NCI-H510A (cell line): ENCODE measurements at regions not wholly inside any gene's neighbourhood (a gene's known extent, or its start where the extent isn't known, plus 50 kb on each side); places are given as distances from the start of the nearest gene placed in this dataset.
A peak's percentile ranks its signal among the peaks of the same experiment; 100 is the strongest.
"Not testable (repeated sequence)": the region's sequence is repeated elsewhere in the genome, so short reads cannot be mapped to it uniquely, and the experiment has no call there.

Experiments used
- DNase-seq: peaks from one replicate; lab custom pipeline; 2025; lab: John Stamatoyannopoulos, UW

- DNase-seq: peak; percentile 64
These were observed 103.6 kb downstream of the OTOL1 start for GRCh38 chr3:161600173-161600572.

DNA sequence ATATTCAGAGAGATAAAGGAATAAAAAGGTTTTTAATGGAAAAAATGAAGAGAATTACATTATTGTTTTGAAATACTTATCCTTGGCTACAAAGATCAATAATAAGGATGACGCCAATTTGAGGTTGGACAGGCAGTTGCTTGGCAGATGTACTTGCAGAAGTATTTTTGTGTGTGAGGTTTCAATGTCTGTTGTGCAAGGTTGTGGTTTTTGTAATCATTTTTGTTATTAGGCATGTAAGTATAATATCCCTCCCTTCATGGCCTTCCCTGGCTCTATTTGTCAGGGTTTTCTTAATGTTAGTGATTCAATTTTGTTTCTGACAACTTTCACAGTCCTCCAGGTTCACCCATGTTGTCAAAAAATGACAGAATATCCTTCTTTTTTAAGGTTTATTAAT, 105.9 kb downstream of the OTOL1 start:
- no peak for DNase-seq

- DNase-seq: no peak
These were observed 106.3 kb downstream of the OTOL1 start for GRCh38 chr3:161602918-161603317.

DNA sequence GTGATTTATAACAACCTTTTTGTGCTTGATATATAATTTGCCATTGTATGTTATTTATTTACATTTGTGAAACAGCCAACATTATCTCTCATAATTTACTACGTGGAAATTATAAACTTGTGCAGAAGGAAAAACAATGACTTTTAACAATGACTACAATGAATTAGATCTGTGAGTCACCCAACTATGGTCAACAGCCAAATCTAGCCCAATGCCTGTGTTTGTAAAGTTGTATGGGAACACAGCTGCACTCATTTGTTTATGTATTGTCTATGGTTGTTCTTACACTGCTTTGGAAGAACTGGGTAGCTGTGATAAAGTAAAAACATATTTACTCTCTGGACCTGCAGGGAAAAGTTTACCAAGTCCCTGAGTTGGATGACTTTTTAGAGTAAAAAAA, 110.4 kb downstream of the OTOL1 start:
- no peak for DNase-seq

DNA sequence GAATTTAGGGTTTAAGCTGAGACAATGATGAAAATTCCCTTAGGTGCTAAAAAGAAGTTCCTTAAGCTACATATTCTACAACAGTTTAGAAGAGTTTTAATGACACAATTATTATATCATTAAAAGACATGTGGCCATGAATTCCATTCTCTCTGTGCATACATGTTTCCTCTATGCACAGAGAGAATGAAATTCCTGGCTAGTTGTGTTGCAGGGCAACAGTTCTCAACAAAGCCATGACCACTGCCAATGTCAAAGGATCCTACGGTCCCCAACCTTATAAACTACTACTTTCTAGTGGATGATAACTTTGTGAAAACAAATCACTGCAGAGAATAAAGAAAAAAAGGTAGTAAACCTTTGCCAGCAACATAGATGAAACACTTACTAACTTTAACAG, 122.7 kb downstream of the OTOL1 start:
- DNase-seq: no peak

DNA sequence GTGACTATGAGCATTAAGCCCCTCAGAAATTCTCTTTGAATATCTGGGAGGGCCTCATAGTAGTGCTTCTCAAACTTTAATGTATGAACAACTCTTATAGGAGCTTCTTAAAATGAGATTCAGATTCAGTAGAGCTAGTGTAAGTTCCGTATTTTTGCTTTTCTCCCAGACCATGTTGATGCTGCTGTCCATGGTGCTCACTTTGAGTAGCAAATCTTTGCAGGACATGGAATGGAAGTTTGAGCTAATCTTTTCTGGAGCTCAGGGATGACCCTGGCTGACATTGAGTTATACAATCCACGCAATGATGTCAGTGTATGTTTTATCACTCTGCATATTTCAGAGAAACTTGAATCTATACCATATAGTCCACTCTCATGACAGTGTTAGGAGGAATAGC, 134.2 kb downstream of the OTOL1 start:
- DNase-seq: no peak

GRCh38 chr3:161631536-161631935, 134.9 kb downstream of the OTOL1 start:
- DNase-seq: no peak

DNA sequence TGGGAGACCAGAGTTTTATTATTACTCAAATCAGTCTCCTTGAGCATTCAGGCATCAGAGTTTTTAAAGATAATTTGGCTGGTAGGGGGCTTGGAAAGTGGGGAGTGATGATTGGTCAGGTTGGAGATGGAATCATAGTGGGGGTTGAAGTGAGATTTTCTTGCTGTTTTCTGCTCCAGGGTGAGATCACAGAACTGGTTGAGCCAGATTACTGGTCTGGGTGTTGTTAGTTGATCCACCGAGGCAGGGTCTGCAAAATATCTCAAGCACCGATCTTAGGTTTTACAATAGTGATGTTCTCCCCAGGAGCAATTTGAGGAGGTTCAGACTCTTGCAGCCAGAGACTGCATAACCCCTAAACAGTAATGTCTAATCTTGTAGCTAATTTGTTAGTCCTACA, 141.0 kb downstream of the OTOL1 start:
- no peak for DNase-seq

- not testable (repeated sequence) for DNase-seq
These were observed 142.5 kb downstream of the OTOL1 start for GRCh38 chr3:161639095-161639494.

DNA sequence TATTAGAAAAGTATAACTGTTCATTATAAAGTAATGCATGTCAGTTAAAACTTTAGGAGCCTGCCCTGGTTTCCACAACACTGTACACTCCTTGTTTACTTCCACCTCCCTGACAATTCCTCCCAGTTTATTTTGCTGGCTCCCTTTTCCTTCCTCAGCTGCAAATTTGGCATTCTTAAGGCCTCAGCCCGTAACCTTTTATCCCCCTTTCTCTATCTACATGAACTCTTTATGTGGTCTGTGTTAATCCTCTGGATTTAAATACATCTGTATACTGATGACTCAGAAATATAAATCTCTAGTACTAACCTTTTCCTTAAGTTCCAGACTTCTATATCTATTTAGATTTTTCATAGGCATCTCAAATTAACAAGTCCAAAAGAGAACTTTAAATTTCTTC, 143.6 kb downstream of the OTOL1 start:
- no peak for DNase-seq

- DNase-seq: no peak
These were observed 144.7 kb downstream of the OTOL1 start for GRCh38 chr3:161641287-161641686.

DNA sequence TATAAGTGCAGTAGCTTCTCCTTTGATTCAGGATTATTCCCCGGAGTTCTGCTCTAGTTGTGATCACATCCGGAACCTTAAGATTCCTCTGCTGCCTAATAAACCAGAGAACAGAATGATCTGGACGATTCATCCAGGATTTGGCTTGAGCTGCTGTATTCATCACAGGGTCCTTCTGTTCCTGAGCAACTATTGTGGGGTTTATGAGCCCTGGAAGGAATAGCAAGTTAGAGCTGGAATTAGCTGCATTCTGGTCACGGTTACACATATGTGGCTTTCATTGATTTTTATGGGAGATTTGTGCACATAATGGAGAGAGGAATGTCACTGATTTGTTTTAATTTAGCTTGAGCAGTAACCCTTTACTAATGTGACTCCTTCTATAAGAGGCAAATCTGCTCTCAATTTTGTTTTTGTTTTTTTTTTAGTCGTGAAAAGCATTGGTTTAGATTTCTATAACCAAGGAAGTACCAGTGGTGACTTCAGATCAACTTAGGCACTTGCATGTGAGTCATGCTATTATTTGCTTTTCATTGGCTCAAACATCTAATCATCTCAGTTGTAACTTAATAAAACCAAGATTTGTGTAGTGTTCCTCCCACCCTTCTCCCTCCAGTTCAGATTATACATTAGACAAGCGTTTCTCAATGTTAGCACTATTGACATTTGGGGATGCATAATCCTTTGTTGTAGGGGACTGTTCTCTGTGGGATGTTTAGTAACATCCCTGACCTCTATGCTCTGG, 148.5 kb downstream of the OTOL1 start:
- no peak for DNase-seq

DNA sequence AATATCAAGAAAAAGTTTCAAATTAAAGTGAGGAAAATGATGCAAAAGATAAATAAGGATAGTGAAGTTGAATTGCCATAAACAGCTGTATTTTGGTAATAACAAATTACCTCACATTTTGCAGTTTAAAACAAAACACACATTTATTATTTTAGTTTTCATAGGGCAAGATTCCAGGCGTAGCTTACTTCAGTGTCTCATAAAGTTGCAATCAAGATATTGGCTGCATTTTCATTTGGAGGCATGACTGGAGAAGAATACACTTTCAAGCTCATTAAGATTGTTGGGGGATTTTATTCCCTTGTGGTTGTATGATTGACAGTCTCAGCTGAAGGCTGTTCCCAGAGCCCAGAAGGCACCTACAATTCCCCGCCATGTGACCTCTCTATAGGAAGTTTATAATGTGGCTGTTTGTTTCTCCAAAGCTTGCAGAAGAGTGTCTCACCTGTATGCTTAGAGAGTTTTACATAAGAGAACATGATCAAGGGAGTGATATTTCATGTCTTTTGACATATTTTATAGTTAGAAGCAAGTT, 151.4 kb downstream of the OTOL1 start:
- DNase-seq: no peak

GRCh38 chr3:161649900-161650484, 153.4 kb downstream of the OTOL1 start:
- no peak for DNase-seq

DNA sequence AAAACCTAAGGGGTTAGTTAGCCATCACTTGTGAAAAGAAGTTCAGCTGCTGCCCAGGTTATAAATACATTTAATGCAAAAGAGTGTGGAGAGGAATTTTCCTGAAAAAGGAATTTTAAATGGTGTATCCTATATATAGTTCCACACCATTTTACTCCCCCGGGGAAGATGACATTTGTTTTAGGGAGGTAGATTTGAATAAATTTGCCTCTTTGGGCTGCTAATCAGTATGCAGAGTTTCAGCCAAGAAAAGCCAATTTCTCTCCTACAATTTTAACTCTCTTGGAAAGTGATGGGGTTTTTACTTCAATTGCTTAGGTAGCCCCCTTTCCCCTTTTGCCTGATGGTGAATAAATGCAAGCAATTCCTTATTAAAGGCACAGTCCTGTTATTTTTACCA, 161.2 kb downstream of the OTOL1 start:
- DNase-seq: no peak

- DNase-seq: no peak
These were observed 174.5 kb downstream of the OTOL1 start for GRCh38 chr3:161671141-161671540.

DNA sequence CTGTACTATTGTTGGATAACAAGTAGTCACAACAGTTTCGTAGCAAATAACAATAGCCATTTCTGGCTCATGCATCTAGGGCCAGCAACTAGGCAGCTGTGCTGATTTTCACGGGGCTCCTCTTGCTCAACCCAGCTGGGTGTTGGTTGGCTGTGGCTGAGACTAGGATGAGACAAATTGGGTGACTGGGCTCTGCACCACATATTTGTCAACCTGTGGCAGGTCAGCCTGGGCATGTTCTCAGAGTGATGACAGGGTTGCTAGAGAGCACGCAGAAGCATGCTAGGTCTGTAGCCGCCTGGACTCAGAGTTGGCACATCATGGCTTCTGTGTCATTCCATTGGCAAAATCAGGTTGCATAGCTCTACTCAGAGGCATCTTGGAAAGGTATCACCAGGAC, 175.9 kb downstream of the OTOL1 start:
- DNase-seq: no peak

DNA sequence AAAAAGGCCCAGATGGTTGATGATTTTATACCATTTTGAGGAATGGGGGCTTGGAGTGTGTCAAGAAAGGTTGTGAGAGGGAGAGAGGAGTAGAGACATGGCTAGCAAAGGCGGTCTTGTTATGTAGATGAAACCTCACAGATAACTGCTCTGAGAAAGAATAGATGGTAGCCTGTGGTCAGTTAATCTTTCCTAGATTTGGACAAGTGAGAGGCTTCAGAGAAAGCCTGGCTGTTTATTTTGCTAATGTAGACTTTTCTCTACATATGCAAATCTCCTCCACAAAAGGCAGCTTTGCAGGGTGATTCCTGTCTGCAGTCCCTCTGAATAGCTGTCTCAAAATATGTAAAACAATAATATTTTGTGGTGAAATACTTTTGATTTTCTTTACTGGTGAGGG, 177.3 kb downstream of the OTOL1 start:
- DNase-seq: no peak

DNA sequence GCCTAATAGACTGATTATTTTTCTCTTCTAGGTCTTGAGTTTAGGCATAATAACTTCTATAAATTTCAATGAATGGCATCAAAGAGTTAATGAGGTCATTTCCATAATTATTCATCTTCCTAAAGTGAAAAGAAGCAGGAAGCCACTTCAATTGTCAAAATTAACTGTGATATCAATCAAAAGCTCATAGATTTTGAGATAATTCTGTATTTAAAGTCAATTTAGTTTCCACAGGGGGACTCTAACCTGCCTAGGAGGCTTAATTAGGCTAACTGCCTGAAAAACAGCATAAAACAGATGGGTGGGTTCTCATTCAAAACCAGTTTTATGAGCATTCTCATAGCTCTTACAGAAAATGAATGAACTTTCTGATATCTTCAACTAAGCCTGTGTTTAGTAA, 177.8 kb downstream of the OTOL1 start:
- no peak for DNase-seq

DNA sequence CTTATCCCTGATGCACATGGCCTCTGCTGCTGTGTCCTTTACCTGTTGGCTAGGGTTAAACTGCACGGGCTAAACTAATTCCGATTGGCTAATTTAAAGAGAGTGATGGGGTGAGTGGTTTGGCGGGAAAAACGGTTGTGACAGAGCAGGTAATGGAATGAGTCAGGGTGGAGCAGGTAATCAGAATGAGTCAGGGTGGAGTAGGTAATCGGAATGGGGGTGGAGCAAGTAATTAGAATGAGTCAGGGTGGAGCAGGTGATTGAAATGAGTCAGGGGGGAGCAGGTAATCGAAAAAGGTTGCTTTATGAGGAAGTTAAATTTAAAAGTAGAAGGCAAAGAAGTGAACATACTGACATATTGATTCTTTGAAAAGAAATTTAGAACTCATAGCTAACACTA, 185.2 kb downstream of the OTOL1 start:
- DNase-seq: not testable (repeated sequence)

GRCh38 chr3:161682715-161683114, 186.1 kb downstream of the OTOL1 start:
- DNase-seq: no peak

DNA sequence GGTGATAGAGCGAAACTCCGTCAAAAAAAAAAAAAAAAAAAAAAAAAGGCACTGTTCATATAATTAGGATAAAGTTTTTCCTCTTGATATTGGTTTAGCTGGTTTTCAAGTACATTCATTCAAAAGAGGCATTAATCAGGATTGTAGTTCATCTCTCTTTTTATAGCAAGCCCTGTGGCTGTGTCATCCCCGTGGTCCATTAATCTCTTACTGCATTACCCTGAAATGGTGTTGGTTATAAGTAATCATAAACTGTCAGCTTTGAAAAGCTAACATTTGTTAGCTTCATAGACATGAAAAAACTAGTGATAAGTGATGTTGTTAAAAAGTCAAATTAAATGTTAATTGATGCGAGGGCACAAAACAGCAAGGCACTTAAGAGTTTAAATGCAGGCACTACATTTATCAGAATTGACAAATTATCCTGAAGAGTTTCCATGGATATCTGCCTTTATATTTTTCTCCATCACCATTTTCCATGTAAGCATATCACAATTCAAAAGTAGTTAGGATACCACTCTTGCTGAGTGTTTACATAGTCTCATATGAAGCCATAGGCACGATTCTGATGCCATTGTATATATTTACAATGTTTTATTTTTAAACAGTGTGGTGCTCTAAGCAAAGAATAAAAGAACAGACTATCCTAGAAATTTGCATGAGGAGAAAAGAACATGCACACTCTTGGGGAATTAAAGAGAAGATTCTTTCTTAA, 193.1 kb downstream of the OTOL1 start:
- peak; percentile 1 for DNase-seq

GRCh38 chr3:161690299-161690620, 193.7 kb downstream of the OTOL1 start:
- DNase-seq: no peak
